Naive thymus-derived CD4-positive, alpha-beta T cell (primary cell): ENCODE measurements at regions not wholly inside any gene's neighbourhood (a gene's known extent, or its start where the extent isn't known, plus 50 kb on each side); places are given as distances from the start of the nearest gene placed in this dataset.

Experiments used
- ATAC-seq: fragments of 150-1000 bp; cut with Tn5 transposase; 2 replicates; pipeline ENCODE4 v1.10.0; 2021; ENCODE audit warnings: mild to moderate bottlenecking, moderate library complexity
- CTCF ChIA-PET: fragments of 350-600 bp; sonication (Branson Sonifier 250); formaldehyde crosslinking; loops from one replicate; lab custom pipeline; 2021; ENCODE audit warnings: antibody characterized with exemption; lab: Charles Lee
- POLR2A ChIA-PET: fragments of 350-600 bp; sonication (Branson Sonifier 250); formaldehyde crosslinking; loops from one replicate; lab custom pipeline; 2021; ENCODE audit warnings: antibody characterized with exemption, inconsistent platforms; lab: Charles Lee
- DNase-seq, 9 donors: peaks; one replicate each; pipeline versions ENCODE4 v3.0.0 to v3.0.0-alpha.2; 2020 to 2022; ENCODE audit warnings: mixed read lengths in 1 of 9
- H3K27ac ChIP-seq: one replicate; pipeline ENCODE4 v1.7.0; 2013; ENCODE audit warnings: mild to moderate bottlenecking, low read depth, low read length, moderate library complexity
- H3K27me3 ChIP-seq, 2 donors: one replicate each; pipeline ENCODE4 v1.7.0; 2013; ENCODE audit warnings: low read length in 2 of 2, mild to moderate bottlenecking in 2 of 2, moderate library complexity in 2 of 2; ENCODE audit not compliant: control insufficient read depth in 2 of 2, insufficient read depth in 2 of 2
- H3K36me3 ChIP-seq, 3 experiments: 1 replicate in 2 of 3; 2 replicates in 1 of 3; pipeline ENCODE4 v1.7.0; 2013; ENCODE audit warnings: low read length in 3 of 3, mild to moderate bottlenecking in 3 of 3, moderate library complexity in 1 of 3; ENCODE audit not compliant: insufficient read depth in 3 of 3, control insufficient read depth in 2 of 3
- H3K4me1 ChIP-seq, 2 donors: one replicate each; pipeline ENCODE4 v1.7.0; 2013; ENCODE audit warnings: low read length in 2 of 2, mild to moderate bottlenecking in 2 of 2, moderate library complexity in 1 of 2; ENCODE audit not compliant: control insufficient read depth in 2 of 2, insufficient read depth in 2 of 2
- H3K4me3 ChIP-seq: 2 replicates; pipeline ENCODE4 v1.7.0; 2013; ENCODE audit warnings: mild to moderate bottlenecking, low read length
- H3K9me3 ChIP-seq, 3 experiments: 1 replicate in 2 of 3; 2 replicates in 1 of 3; pipeline ENCODE4 v1.7.0; 2013; ENCODE audit warnings: low read length in 3 of 3; ENCODE audit not compliant: control insufficient read depth in 2 of 3
- H3K27ac Mint-ChIP-seq, 9 donors: one replicate each; pipeline ENCODE4 v1.8.0; 2020 to 2022; ENCODE audit warnings: mixed read lengths in 9 of 9, mild to moderate bottlenecking in 8 of 9, moderate library complexity in 5 of 9, inconsistent platforms in 2 of 9
- H3K27me3 Mint-ChIP-seq, 5 donors: one replicate each; pipeline ENCODE4 v1.8.0; 2021 to 2022; ENCODE audit warnings: mixed read lengths in 5 of 5, mild to moderate bottlenecking in 1 of 5
- H3K36me3 Mint-ChIP-seq, 5 donors: one replicate each; pipeline ENCODE4 v1.8.0; 2020 to 2022; ENCODE audit warnings: mixed read lengths in 5 of 5, mild to moderate bottlenecking in 3 of 5, inconsistent platforms in 1 of 5
- H3K4me1 Mint-ChIP-seq, 7 donors: one replicate each; pipeline ENCODE4 v1.8.0; 2020 to 2022; ENCODE audit warnings: mixed read lengths in 7 of 7, mild to moderate bottlenecking in 3 of 7, inconsistent platforms in 1 of 7
- H3K4me3 Mint-ChIP-seq, 10 donors: one replicate each; pipeline ENCODE4 v1.8.0; 2020 to 2022; ENCODE audit warnings: mild to moderate bottlenecking in 10 of 10, mixed read lengths in 10 of 10, moderate library complexity in 6 of 10, inconsistent platforms in 2 of 10
- H3K9me3 Mint-ChIP-seq, 11 donors: one replicate each; pipeline ENCODE4 v1.8.0; 2020 to 2022; ENCODE audit warnings: mixed read lengths in 11 of 11, mild to moderate bottlenecking in 4 of 11, inconsistent platforms in 1 of 11, moderate library complexity in 1 of 11
- intact Hi-C, 2 donors: fragments of 100-400 bp; cut with micrococcal nuclease; formaldehyde crosslinking; loops; one replicate each; pipeline ENCODE4 v1.15.1; 2023

- no peak overlapping the region for H3K4me3 ChIP-seq
- intact Hi-C loops: no loop called here
- H3K36me3 Mint-ChIP-seq: no peaks in the 10 kb centered on the region
- H3K9me3 Mint-ChIP-seq: peaks cover 0 to 8% (median 0%) of the 10 kb centered on the region in 11 donors
- H3K27ac ChIP-seq: no peak overlapping the region
- peaks cover 0 to 2% (median 0%) of the 10 kb centered on the region in 7 donors for H3K4me1 Mint-ChIP-seq
- H3K27me3 Mint-ChIP-seq: peaks cover 0 to 11% (median 0%) of the 10 kb centered on the region in 5 donors
- ChIA-PET POLR2A (no interaction called here), CTCF (no interaction called here)
- no peak overlapping the region for H3K4me3 Mint-ChIP-seq
- no peaks in the 10 kb centered on the region for H3K4me1 ChIP-seq
- no peak overlapping the region for H3K27ac Mint-ChIP-seq
- no peaks in the 10 kb centered on the region for H3K36me3 ChIP-seq
- ATAC-seq (no peak), DNase-seq (no peak)
- H3K27me3 ChIP-seq: no peaks in the 10 kb centered on the region
- H3K9me3 ChIP-seq: no peaks in the 10 kb centered on the region
These were observed 679.1 kb downstream of the METTL4 start for GRCh38 chr18:1892191-1892590.

DNA sequence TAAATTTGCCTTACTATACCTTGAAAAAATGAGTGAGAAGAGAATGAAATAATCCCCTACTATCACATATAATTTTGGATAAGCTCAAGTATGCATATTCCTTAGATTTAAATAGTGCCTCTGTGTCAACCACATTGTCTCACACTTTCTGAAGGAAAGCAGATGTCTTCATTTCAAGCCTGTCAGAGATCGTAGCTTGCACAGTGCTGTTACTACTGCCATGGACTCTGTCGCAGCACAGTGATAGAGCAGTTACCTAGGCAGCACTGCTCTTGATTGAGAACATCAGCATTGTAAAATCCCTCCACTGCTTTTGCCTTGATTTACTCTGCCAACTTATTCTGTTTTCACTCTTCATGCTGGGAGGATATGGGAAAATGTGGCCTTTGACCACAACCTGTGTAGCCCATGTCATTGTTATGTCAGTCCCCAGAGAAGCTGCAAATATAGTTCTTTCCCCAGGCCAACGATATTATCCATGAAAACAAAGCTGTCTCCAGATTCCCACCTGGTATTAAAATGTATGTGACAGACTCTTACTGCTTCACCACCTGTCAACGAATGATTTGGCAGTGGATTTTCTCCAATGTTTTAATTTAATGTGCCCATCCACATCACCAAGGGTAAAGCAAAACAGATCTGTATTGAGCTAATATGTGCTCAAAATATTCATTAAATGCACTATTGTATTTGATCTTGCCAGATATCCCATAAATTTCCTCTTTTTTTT, 675.7 kb downstream of the METTL4 start:
- Mint-ChIP-seq H3K4me1 (peaks cover 0 to 2% (median 0%) of the 10 kb centered on the region in 7 donors), H3K27ac (no peak overlapping the region), H3K36me3 (no peaks in the 10 kb centered on the region), H3K27me3 (peaks cover 0 to 10% (median 0%) of the 10 kb centered on the region in 5 donors), H3K9me3 (peaks cover 0 to 3% (median 0%) of the 10 kb centered on the region in 11 donors), H3K4me3 (no peak overlapping the region)
- Histone ChIP-seq H3K9me3 (no peaks in the 10 kb centered on the region), H3K36me3 (no peaks in the 10 kb centered on the region), H3K4me3 (no peak overlapping the region), H3K27me3 (no peaks in the 10 kb centered on the region), H3K4me1 (no peaks in the 10 kb centered on the region), H3K27ac (no peak overlapping the region)
- ATAC-seq (no peak), DNase-seq (no peak)
- POLR2A ChIA-PET: no interaction called here
- intact Hi-C loops: no loop called here
- CTCF ChIA-PET: no interaction called here

DNA sequence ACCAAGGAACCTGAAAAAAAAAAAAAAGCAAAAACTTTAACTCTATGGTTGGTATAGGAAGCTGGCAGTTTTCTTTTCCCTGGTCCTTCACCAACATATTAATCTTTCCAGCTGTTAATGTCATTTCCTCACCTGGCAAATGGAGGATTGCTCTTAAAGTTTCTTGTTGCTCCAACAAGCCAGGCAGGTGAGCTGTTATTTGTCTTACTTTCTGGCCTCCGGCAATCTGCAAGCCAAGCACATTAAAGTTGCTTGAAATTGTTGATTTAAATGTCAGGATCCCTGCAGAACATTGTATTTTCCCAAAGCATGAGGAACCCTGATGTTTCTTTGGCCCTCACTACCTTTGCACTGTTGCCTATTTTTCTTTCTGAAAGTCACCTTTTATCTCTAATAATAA, 664.9 kb downstream of the METTL4 start:
- CTCF ChIA-PET: no interaction called here
- Histone ChIP-seq H3K4me1 (no peaks in the 10 kb centered on the region), H3K36me3 (no peaks in the 10 kb centered on the region), H3K27ac (no peak overlapping the region), H3K4me3 (no peak overlapping the region), H3K27me3 (no peaks in the 10 kb centered on the region), H3K9me3 (no peaks in the 10 kb centered on the region)
- no peak for DNase-seq
- Mint-ChIP-seq H3K27me3 (peaks cover 0 to 4% (median 0%) of the 10 kb centered on the region in 5 donors), H3K27ac (no peak overlapping the region), H3K4me1 (no peaks in the 10 kb centered on the region), H3K4me3 (no peak overlapping the region), H3K9me3 (peaks cover 0 to 18% (median 4%) of the 10 kb centered on the region in 11 donors), H3K36me3 (no peaks in the 10 kb centered on the region)
- POLR2A ChIA-PET: no interaction called here
- no peak for ATAC-seq
- intact Hi-C loops: no loop called here

DNA sequence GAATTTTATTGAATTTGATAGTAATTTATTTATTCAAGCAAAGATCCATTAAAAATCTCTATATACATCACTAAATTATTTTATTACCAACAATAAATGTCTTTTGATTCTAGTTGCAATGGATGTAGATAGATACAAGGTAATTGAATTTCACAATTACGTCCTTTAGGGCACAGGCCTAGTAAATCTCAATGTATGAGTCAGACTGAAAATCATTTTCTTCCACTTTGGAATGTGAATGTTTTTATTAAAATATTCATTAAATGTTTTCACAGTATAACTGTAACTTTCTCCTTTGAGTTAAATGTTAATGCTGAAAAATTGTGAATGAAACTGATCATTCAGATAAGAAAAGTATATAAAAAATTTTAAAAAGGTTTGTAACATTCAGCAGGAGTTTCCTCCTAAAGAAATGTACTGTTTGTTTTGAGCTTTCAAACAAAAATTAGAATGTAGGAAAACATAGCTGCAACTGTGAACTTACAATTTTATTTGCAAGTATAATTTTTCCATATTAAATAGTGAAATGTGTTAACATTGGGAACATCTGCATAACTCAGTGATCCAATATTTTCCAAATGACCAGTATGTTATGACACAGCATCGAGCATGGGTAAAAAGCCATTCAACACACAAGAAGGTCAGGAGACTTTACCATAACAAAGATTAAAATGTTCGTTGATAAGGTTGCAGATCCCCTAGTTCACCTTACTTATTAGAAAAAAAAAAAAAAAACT, 663.7 kb downstream of the METTL4 start:
- no peak for DNase-seq
- POLR2A ChIA-PET: no interaction called here
- Histone ChIP-seq H3K36me3 (no peaks in the 10 kb centered on the region), H3K27me3 (no peaks in the 10 kb centered on the region), H3K4me3 (no peak overlapping the region), H3K27ac (no peak overlapping the region), H3K4me1 (no peaks in the 10 kb centered on the region), H3K9me3 (no peaks in the 10 kb centered on the region)
- intact Hi-C loops: no loop called here
- Mint-ChIP-seq H3K36me3 (no peaks in the 10 kb centered on the region), H3K27me3 (peaks cover 0 to 4% (median 0%) of the 10 kb centered on the region in 5 donors), H3K4me3 (no peak overlapping the region), H3K9me3 (peaks cover 0 to 18% (median 4%) of the 10 kb centered on the region in 11 donors), H3K27ac (no peak overlapping the region), H3K4me1 (no peaks in the 10 kb centered on the region)
- CTCF ChIA-PET: no interaction called here
- no peak for ATAC-seq

GRCh38 chr18:1914489-1914888, 656.8 kb downstream of the METTL4 start:
- peaks cover 0 to 10% (median 0%) of the 10 kb centered on the region in 3 experiments for H3K9me3 ChIP-seq
- Mint-ChIP-seq H3K4me1 (no peaks in the 10 kb centered on the region), H3K27ac (no peak overlapping the region)

DNA sequence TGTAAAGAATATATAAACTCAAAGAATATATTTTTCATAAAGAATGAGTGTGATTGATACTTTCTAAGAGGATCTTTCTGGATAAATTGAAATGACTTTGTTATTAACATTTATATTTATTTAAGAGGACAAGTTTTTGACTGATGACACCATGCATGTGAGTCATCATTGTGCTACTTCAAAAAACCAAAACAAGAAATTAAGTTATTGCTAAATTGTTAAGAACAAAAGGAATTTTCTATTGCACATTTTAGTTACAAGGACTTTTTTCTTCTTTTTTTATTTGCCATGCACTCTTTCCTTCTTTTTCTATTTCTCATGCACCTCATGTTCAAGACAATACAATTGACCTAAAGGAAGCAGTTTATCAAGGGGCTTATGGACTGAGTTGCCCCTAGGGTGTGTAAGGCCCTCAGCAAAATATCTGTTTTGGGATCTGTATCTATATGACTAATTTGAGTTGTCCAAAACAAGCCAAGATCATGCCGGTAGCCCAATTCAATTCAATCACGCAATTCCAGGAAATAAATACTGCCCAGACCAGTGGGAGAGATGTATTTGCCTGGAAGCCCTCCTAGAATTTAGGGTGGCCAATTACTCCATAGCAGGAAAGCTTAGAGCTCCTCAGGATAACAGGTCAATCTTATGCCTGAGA, 654.3 kb downstream of the METTL4 start:
- Histone ChIP-seq H3K9me3 (peaks cover 0 to 10% (median 0%) of the 10 kb centered on the region in 3 experiments), H3K4me3 (no peak overlapping the region), H3K4me1 (no peaks in the 10 kb centered on the region), H3K27me3 (no peaks in the 10 kb centered on the region), H3K27ac (no peak overlapping the region), H3K36me3 (no peaks in the 10 kb centered on the region)
- H3K4me3 Mint-ChIP-seq: no peak overlapping the region
- H3K36me3 Mint-ChIP-seq: peaks cover 0 to 5% (median 0%) of the 10 kb centered on the region in 5 donors
- intact Hi-C loops: no loop called here
- H3K27me3 Mint-ChIP-seq: no peaks in the 10 kb centered on the region
- ChIA-PET POLR2A (no interaction called here), CTCF (no interaction called here)
- no peaks in the 10 kb centered on the region for H3K4me1 Mint-ChIP-seq
- no peak for ATAC-seq
- no peak overlapping the region for H3K27ac Mint-ChIP-seq
- DNase-seq: no peak
- H3K9me3 Mint-ChIP-seq: peaks cover 4 to 25% (median 8%) of the 10 kb centered on the region in 11 donors

More at GRCh38 chr18:1914489-1914888, 656.8 kb downstream of the METTL4 start:
- intact Hi-C loops: no loop called here
- Histone ChIP-seq H3K27ac (no peak overlapping the region), H3K36me3 (no peaks in the 10 kb centered on the region), H3K4me3 (no peak overlapping the region), H3K4me1 (no peaks in the 10 kb centered on the region), H3K27me3 (no peaks in the 10 kb centered on the region)
- Mint-ChIP-seq H3K9me3 (peaks cover 7 to 38% (median 13%) of the 10 kb centered on the region in 11 donors), H3K27me3 (no peaks in the 10 kb centered on the region), H3K4me3 (no peak overlapping the region), H3K36me3 (peaks cover 0 to 5% (median 0%) of the 10 kb centered on the region in 5 donors)
- ChIA-PET POLR2A (no interaction called here), CTCF (no interaction called here)
- DNase-seq (no peak), ATAC-seq (no peak)
